ENCODE measurements at regions not wholly inside any gene's neighbourhood (a gene's known extent, or its start where the extent isn't known, plus 50 kb on each side); places are given as distances from the start of the nearest gene placed in this dataset.

DNA sequence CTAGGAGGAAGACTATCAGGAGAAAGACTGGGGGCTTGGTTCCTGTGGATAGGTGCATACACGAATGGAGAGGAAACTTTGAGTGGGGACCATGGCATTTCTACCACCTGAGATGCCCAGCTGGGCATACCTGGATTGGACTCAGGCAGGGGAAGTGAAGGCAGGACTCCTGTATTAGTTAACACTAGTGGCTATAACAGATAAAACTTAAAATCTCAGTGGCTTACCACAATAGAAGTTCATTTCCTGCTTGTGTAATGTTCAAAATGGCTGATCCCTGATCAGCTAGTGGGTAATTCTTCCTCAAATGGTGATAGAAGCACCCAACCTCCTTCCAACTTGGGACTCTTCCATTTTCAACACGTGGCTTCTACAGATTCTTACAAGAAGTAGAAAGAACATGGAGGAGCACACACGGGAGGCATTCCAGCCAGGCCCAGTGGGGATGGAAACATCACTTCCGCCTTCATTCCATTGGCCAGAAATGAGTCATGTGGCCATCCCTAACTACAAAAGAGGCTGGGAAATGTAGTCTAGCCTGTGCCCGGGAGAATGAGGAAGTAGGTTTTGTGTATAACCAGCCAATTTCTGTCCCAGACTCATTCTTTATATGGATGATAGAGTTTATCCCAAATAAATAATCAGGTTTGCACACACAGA lies 112.1 kb downstream of the UTP18 start:
- DNase-seq (ENCODE audit: low read depth), result peak; percentile 65
- TF ChIP-seq, protein P1, sequence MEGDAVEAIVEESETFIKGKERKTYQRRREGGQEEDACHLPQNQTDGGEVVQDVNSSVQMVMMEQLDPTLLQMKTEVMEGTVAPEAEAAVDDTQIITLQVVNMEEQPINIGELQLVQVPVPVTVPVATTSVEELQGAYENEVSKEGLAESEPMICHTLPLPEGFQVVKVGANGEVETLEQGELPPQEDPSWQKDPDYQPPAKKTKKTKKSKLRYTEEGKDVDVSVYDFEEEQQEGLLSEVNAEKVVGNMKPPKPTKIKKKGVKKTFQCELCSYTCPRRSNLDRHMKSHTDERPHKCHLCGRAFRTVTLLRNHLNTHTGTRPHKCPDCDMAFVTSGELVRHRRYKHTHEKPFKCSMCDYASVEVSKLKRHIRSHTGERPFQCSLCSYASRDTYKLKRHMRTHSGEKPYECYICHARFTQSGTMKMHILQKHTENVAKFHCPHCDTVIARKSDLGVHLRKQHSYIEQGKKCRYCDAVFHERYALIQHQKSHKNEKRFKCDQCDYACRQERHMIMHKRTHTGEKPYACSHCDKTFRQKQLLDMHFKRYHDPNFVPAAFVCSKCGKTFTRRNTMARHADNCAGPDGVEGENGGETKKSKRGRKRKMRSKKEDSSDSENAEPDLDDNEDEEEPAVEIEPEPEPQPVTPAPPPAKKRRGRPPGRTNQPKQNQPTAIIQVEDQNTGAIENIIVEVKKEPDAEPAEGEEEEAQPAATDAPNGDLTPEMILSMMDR (IDR thresholded peaks at IDR 0.05; ENCODE audit: insufficient read depth, low read length), result no peak
- peak overlapping the region; percentile 18 for H3K4me3 ChIP-seq (ENCODE audit: low read depth, low read length)

DNA sequence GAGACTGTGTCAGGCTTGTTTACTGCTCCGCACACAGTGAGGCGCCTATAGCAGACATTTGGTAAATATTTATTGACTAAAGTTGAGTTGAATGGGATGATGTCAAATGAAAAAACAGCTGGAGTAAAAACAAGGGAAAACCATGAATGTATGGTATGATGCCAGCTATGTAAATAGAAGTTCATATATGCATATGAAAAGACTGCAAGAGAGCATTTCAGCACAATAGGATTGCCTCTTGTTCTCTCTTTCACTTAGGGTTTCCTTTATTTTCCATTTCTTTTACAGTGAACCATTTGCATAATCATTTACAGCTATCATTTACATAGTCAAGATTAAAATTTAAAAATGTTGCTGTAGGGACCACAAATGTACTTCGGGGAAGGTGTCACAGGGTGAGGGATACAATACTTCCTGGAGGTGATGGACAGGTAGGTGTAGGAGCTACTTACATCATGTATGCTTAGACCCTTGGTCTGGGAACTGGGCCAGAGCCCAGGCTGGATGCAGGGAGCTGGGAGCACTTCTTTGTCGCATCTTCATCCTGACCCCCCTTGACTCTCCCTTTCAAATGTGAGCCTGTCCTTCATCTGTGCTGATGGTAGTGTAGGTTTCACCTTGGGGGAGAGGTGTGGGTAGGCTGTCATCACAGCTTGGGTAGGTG lies 113.3 kb downstream of the UTP18 start:
- TF ChIP-seq, protein P1 (IDR thresholded peaks at IDR 0.05; ENCODE audit: insufficient read depth, low read length), result no peak
- no peak for DNase-seq (ENCODE audit: low read depth)
- H3K4me3 ChIP-seq (ENCODE audit: low read depth, low read length), result no peak overlapping the region

DNA sequence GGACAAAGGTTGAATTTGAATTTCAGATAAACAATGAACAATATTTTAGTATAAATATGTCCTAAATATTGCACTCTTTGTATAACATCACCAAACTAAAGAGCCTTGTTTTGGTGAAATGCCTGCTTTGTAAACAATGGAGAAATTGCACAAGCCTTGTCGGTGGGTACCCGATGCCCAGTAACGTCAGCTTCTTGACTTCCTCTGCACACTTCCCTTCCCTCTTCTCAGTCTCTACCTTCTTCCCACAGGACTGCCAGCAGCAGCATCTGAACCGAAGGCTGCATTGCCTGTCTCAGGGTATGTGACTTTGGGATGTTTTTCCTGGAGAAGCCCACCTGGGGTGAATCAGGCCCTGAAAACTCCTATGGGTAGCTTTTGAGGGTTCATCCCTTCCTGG lies 113.9 kb downstream of the UTP18 start:
- no peak overlapping the region for H3K4me3 ChIP-seq (ENCODE audit: low read depth, low read length)
- TF ChIP-seq, protein P1 (IDR thresholded peaks at IDR 0.05; ENCODE audit: insufficient read depth, low read length), result no peak
- no peak for DNase-seq (ENCODE audit: low read depth)

DNA sequence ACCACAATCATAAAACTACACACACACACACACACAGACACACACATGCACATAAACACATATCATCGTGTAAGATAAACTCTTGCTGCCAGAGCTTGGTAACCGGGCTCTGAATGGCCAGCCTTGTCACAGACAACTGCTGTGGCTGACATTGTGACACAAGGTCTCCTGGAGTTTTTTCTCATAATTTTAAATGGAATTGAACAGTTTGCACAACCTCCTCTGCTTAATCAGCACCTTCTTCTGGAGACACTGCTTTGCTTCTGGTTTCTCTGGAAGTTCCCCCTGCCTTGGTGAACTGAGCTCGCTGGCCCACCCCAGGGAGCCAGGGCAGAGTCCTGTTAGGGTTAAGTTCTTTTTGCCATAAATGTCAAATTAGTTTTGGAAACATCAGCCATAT lies 115.4 kb downstream of the UTP18 start:
- no peak for DNase-seq (ENCODE audit: low read depth)
- TF ChIP-seq, protein P1 (IDR thresholded peaks at IDR 0.05; ENCODE audit: insufficient read depth, low read length), result no peak
- H3K4me3 ChIP-seq (ENCODE audit: low read depth, low read length), result no peak overlapping the region

DNA sequence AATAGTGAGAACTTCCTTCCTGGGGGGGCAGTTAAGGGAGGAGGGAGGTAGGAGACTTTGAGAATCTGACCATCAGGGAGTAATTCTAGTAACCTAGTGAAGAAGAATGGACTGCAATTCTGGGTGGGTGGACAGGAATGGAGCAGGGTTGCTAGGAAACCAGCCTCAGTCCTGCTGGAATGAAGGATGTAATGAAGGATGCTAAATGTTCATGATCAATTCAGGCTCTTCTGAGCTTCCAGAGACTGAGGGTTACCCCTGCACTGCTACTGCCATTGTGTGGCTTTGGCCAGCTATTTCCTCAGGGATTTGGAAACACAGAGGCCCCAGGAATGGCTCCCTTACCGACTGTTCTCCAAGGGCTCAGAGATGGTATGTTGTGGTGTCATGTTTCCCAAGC lies 116.4 kb downstream of the UTP18 start:
- no peak overlapping the region for H3K4me3 ChIP-seq (ENCODE audit: low read depth, low read length)
- no peak for DNase-seq (ENCODE audit: low read depth)
- TF ChIP-seq, protein P1 (IDR thresholded peaks at IDR 0.05; ENCODE audit: insufficient read depth, low read length), result no peak

DNA sequence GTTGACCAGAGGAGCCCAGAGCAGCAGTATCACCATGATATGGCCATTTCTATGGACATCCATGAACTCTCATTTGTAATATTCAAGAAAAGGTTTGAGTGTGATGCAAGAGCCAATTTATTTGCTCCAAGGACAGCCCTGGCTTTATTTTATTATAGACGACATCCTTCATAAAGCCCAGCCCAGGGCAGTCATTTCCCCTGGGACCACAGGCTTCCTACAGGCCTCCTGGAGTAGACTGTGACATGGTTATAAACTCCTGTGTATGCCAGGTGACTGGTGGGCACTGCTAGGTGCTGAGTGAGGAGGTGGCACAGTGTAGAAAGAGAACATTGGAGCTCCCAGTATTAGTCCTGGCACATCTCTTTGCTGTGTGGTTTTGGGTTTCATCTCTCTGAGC lies 120.9 kb downstream of the UTP18 start:
- DNase-seq (ENCODE audit: low read depth), result no peak
- no peak overlapping the region for H3K4me3 ChIP-seq (ENCODE audit: low read depth, low read length)
- TF ChIP-seq, protein P1 (IDR thresholded peaks at IDR 0.05; ENCODE audit: insufficient read depth, low read length), result no peak
